ENCODE measurements at regions not wholly inside any gene's neighbourhood (a gene's known extent, or its start where the extent isn't known, plus 50 kb on each side); places are given as distances from the start of the nearest gene placed in this dataset.

DNA sequence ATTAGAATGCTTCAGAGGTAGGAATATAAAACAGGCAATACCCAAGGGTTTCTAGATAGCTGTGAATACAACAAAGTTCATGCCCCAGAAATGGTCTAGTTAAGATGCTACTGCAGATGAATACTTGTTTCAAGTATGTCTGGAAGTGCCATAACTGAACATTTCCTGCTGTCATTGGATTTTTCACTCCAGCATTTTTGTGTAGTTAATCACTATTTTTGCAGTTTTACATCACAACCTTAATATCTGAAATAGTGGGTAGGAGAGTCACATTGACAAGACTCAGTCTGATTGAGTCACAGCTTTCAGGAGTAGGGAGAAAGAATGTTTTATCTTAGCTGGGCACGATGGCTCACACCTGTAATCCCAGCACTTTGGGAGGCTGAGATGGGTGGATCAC lies 126.4 kb upstream of the C1orf21 start:
- intact Hi-C loops (cut with DNase I, micrococcal nuclease): no loop called here
- H3K4me3 ChIP-seq: no peak overlapping the region
- DNase-seq (no peak), ATAC-seq (no peak)
- H3K9me3 ChIP-seq: no peaks in the 10 kb centered on the region
- TF ChIP-seq, protein P1, sequence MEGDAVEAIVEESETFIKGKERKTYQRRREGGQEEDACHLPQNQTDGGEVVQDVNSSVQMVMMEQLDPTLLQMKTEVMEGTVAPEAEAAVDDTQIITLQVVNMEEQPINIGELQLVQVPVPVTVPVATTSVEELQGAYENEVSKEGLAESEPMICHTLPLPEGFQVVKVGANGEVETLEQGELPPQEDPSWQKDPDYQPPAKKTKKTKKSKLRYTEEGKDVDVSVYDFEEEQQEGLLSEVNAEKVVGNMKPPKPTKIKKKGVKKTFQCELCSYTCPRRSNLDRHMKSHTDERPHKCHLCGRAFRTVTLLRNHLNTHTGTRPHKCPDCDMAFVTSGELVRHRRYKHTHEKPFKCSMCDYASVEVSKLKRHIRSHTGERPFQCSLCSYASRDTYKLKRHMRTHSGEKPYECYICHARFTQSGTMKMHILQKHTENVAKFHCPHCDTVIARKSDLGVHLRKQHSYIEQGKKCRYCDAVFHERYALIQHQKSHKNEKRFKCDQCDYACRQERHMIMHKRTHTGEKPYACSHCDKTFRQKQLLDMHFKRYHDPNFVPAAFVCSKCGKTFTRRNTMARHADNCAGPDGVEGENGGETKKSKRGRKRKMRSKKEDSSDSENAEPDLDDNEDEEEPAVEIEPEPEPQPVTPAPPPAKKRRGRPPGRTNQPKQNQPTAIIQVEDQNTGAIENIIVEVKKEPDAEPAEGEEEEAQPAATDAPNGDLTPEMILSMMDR (IDR thresholded peaks at IDR 0.05): no peak
- H3K4me1 ChIP-seq (ENCODE audit: low read depth): no peaks in the 10 kb centered on the region
- no peaks in the 10 kb centered on the region for H3K36me3 ChIP-seq (ENCODE audit: low read depth)

DNA sequence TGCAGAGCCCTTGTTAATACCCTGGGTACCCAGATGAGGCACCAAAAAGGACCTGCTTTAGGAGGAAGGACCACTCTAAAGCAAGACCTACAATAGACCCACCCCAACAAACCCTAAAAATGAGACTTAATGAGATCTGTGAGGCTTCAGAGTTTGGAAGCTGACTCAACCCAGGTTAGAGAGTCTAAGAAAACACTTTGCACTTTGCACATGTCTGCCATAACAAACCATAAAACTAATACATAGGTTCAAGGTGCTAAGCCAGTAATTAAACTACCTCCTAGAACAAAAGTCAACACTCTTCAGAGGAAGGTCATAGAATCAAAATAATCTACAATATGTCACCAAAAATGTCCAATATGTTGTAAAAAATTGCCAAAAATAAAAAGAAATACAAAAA lies 124.7 kb upstream of the C1orf21 start:
- ATAC-seq (peak; percentile 65), DNase-seq (no peak)
- Histone ChIP-seq H3K4me1 (ENCODE audit: low read depth) (no peaks in the 10 kb centered on the region), H3K9me3 (no peaks in the 10 kb centered on the region), H3K36me3 (ENCODE audit: low read depth) (no peaks in the 10 kb centered on the region), H3K4me3 (no peak overlapping the region)
- TF ChIP-seq, protein P1 (IDR thresholded peaks at IDR 0.05): no peak
- intact Hi-C loops (cut with DNase I, micrococcal nuclease): no loop called here

DNA sequence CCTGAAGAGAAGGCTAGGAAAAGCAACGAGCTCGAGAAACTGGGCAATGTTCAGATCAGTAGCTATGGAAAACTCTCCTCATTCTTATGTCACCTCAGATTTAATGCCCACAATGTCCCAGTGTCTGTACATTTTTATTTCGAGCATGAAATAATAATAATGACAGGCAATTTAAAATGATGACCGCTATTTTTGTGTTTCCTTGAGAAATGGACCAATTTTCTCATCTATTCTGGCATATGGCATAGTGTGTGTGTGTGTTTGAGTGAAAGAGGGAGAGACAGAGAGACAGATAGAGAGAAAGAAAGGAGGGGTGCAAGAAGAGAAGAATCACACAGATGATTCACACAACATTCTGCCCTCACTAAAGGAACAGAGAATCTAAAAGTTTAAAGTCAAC lies 119.1 kb upstream of the C1orf21 start:
- DNase-seq (no peak), ATAC-seq (no peak)
- intact Hi-C loops (cut with DNase I, micrococcal nuclease): no loop called here
- H3K9me3 ChIP-seq: no peaks in the 10 kb centered on the region
- H3K36me3 ChIP-seq (ENCODE audit: low read depth): no peaks in the 10 kb centered on the region
- no peaks in the 10 kb centered on the region for H3K4me1 ChIP-seq (ENCODE audit: low read depth)
- no peak overlapping the region for H3K4me3 ChIP-seq
- TF ChIP-seq, protein P1 (IDR thresholded peaks at IDR 0.05): no peak

DNA sequence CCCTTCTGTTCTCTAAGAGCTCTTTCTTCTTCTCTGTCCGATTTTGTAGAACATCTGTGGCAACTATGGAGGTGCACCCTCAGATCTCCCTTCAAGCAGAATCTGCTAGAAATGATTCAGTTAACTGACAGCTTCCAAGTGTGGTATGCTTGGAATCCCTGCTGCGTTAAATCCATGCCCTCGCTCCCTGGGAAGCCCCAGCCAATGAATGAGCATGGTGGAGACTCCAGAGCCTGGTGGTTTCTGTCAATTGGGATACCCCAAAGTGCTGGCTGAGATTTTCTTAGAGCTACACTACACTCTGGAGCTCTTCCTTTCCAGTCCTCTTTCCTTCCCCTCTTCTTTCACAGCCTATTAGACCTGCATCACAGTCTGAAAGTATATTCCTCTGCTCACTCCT lies 116.3 kb upstream of the C1orf21 start:
- no peaks in the 10 kb centered on the region for H3K9me3 ChIP-seq
- H3K4me3 ChIP-seq: no peak overlapping the region
- intact Hi-C loops (cut with DNase I, micrococcal nuclease): no loop called here
- TF ChIP-seq, protein P1 (IDR thresholded peaks at IDR 0.05): no peak
- DNase-seq (no peak), ATAC-seq (no peak)
- no peaks in the 10 kb centered on the region for H3K36me3 ChIP-seq (ENCODE audit: low read depth)
- no peaks in the 10 kb centered on the region for H3K4me1 ChIP-seq (ENCODE audit: low read depth)

DNA sequence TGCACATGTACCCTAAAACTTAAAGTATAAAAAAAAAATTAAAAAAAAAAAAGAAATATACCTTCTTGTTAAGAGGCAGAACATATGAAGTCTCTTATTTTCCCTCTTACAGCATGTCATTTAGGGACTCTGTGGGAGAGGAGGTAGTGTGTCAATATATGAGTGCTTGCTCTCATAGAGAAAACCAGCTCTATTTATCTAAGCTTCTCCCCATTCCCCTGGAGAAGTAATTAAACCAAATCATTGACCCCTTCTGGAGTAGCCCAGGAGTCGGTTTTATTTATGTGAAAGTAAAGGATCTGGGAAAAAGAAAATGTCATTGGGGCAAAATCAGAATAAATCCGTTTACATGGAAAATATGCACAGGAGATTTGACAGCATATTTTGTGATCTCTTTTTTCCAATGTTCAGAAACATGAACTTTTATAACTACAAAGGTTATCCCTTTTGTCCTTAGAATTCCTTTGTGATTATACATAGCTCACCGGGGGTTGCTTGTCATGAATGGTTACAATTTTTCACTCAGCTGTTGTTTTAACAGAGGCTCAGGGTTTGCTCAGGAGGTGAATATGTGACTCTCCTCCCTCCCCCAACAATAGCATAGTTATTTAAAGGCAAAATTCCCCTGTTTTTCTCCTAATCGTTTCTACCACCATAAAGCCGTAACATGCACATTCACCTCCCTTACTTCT lies 114.5 kb upstream of the C1orf21 start:
- ATAC-seq (no peak), DNase-seq (no peak)
- TF ChIP-seq, protein P1 (IDR thresholded peaks at IDR 0.05): no peak
- H3K9me3 ChIP-seq: no peaks in the 10 kb centered on the region
- no peaks in the 10 kb centered on the region for H3K4me1 ChIP-seq (ENCODE audit: low read depth)
- intact Hi-C loops (cut with DNase I, micrococcal nuclease): no loop called here
- no peak overlapping the region for H3K4me3 ChIP-seq
- no peaks in the 10 kb centered on the region for H3K36me3 ChIP-seq (ENCODE audit: low read depth)

DNA sequence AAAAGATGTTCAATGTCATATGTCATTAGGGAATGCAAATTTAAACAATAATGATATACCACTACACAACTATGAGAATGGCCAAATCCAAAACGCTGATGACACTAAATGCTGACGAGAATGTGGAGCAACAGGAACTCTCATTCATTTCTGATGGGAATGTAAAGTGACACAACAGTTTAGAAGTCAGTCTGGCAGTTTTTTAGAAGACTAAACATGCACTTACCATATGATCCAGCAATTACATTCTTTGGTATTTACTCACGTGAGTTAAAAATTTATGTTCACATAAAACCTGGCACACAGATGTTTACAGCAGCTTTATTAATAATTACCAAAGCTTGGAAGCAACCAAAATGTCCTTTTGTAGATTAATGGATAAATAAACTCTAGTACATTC lies 110.4 kb upstream of the C1orf21 start:
- intact Hi-C loops (cut with DNase I, micrococcal nuclease): no loop called here
- Histone ChIP-seq H3K9me3 (no peaks in the 10 kb centered on the region), H3K4me1 (ENCODE audit: low read depth) (no peaks in the 10 kb centered on the region), H3K36me3 (ENCODE audit: low read depth) (no peaks in the 10 kb centered on the region), H3K4me3 (no peak overlapping the region)
- TF ChIP-seq, protein P1 (IDR thresholded peaks at IDR 0.05): no peak
- no peak for DNase-seq
- ATAC-seq: no peak
